Smooth muscle cell (in vitro differentiated cells): ENCODE measurements at regions not wholly inside any gene's neighbourhood (a gene's known extent, or its start where the extent isn't known, plus 50 kb on each side); places are given as distances from the start of the nearest gene placed in this dataset.

Source experiments
- DNase-seq: peaks from one replicate; lab custom pipeline; 2025; ENCODE audit not compliant: unreplicated experiment; lab: John Stamatoyannopoulos, UW
- H2AFZ ChIP-seq: fragments of 200-600 bp; sonication (generic); 2 replicates; pipeline ENCODE4 v1.6.0; 2016; ENCODE audit warnings: antibody characterized with exemption, low read depth, mild to moderate bottlenecking
- H3F3A ChIP-seq: fragments of 200-600 bp; sonication (generic); 2 replicates; pipeline ENCODE4 v1.6.0; 2017; ENCODE audit warnings: antibody characterized with exemption, low read depth
- H3K27ac ChIP-seq: fragments of 200-600 bp; sonication (generic); 2 replicates; pipeline ENCODE4 v1.5.1; 2016; ENCODE audit warnings: low read depth, mild to moderate bottlenecking
- H3K27me3 ChIP-seq: fragments of 200-600 bp; sonication (generic); 2 replicates; pipeline ENCODE4 v1.6.1; 2016; ENCODE audit warnings: low read depth, mild to moderate bottlenecking
- H3K36me3 ChIP-seq: fragments of 200-600 bp; sonication (generic); 2 replicates; pipeline ENCODE4 v1.5.1; 2016; ENCODE audit warnings: low read depth
- H3K4me1 ChIP-seq: fragments of 200-600 bp; sonication (generic); 2 replicates; pipeline ENCODE4 v1.5.1; 2016; ENCODE audit warnings: low read depth
- H3K4me2 ChIP-seq: fragments of 200-600 bp; sonication (generic); 2 replicates; pipeline ENCODE4 v1.6.0; 2016; ENCODE audit warnings: mild to moderate bottlenecking
- H3K4me3 ChIP-seq: fragments of 200-600 bp; sonication (generic); 2 replicates; pipeline ENCODE4 v1.5.1; 2016; ENCODE audit warnings: mild to moderate bottlenecking
- H3K79me2 ChIP-seq: fragments of 200-600 bp; sonication (generic); 2 replicates; pipeline ENCODE4 v1.6.0; 2016; ENCODE audit warnings: low read depth, mild to moderate bottlenecking
- H3K9ac ChIP-seq: fragments of 200-600 bp; sonication (generic); 2 replicates; pipeline ENCODE4 v1.6.0; 2016; ENCODE audit warnings: low read depth
- H3K9me3 ChIP-seq: fragments of 200-600 bp; sonication (generic); replicated peaks from 2 replicates; pipeline ENCODE4 v1.5.1; 2016; ENCODE audit warnings: low read depth
- H4K20me1 ChIP-seq: fragments of 200-600 bp; sonication (generic); 2 replicates; pipeline ENCODE4 v1.6.0; 2016; ENCODE audit warnings: low read depth
- WGBS: methylation state at CpG from one replicate; pipeline ENCODE4 v1.1.7; 2016; ENCODE audit warnings: low lambda C conversion rate; 5-methylcytosine and 5-hydroxymethylcytosine counted together
- TF ChIP-seq, protein P1 (sequence below): fragments of 200-600 bp; sonication (generic); IDR thresholded peaks from 2 replicates; pipeline ENCODE4 v1.5.1; 2017; ENCODE audit warnings: borderline replicate concordance, mild to moderate bottlenecking, antibody characterized with exemption; ENCODE audit not compliant: insufficient read depth, poor library complexity, severe bottlenecking

DNA sequence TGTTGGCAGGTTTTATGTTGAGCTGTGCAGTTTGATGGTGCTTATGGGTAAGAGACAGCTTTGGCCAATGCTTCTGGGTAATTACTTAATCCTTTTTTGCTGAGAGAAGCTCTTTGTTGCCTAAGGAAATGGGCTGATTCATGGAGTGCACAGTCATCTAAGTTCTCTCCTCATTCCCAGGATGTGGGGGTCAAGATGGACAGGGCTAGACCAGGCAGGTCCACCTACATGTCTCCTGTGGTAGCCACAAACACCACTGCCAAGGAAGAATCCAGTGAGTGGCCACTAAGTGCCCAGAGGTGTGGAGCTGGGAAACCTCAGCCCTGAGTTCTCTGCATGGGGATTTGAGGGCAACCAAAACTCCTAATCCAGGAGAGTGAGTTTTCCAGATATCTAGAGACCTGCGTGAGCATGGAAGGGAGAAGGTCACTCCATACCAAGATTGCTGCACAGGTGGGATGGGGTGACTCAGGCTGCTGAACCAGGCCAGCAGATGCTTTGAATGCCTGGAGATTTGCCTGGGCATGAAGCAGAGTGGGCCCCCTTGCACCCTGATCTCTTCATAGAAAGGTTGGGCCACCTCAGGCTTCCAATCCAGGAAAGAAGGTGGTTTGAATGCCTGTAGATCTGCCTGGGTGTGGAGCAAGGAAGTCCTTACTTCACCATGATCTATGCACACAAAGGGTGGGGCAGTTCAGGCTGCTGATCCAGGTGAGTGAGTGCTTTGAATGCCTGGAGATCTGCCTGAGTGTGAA lies 234.8 kb upstream of the GNPDA2 start:
- no peaks in the 10 kb centered on the region for H3K9me3 ChIP-seq
- 92% methylated on average over 1 of the region's 1 CpG for WGBS
- no peaks in the 10 kb centered on the region for H3K36me3 ChIP-seq
- no peak overlapping the region for H3K4me2 ChIP-seq
- DNase-seq, result no peak
- H3F3A ChIP-seq, result no peaks in the 10 kb centered on the region
- no peaks in the 10 kb centered on the region for H3K27me3 ChIP-seq
- no peak overlapping the region for H3K4me3 ChIP-seq
- H3K79me2 ChIP-seq, result no peaks in the 10 kb centered on the region
- no peaks in the 10 kb centered on the region for H3K4me1 ChIP-seq
- H3K9ac ChIP-seq, result no peak overlapping the region
- TF ChIP-seq, protein P1, sequence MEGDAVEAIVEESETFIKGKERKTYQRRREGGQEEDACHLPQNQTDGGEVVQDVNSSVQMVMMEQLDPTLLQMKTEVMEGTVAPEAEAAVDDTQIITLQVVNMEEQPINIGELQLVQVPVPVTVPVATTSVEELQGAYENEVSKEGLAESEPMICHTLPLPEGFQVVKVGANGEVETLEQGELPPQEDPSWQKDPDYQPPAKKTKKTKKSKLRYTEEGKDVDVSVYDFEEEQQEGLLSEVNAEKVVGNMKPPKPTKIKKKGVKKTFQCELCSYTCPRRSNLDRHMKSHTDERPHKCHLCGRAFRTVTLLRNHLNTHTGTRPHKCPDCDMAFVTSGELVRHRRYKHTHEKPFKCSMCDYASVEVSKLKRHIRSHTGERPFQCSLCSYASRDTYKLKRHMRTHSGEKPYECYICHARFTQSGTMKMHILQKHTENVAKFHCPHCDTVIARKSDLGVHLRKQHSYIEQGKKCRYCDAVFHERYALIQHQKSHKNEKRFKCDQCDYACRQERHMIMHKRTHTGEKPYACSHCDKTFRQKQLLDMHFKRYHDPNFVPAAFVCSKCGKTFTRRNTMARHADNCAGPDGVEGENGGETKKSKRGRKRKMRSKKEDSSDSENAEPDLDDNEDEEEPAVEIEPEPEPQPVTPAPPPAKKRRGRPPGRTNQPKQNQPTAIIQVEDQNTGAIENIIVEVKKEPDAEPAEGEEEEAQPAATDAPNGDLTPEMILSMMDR, result no peak
- no peak overlapping the region for H3K27ac ChIP-seq
- no peaks in the 10 kb centered on the region for H4K20me1 ChIP-seq
- H2AFZ ChIP-seq, result no peak overlapping the region

DNA sequence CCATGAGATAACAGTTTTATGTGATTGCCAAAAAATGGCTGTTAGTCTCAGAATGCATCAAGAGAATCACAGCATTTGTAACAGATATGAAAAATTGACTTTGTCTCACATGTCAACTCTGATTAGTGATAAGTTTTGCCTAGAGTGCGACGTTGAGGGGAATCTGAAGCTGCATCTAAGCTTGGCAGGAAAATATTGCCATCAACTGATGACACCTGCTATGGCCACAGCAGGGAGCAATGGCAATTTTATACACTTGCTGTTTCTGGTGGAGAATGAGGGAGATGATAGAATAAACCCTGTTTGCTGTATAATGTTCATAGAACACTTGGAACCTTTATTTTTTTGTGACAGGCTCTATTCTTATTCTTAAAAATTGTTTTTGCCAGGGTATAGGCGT lies 205.4 kb upstream of the GNPDA2 start:
- H3K79me2 ChIP-seq, result no peaks in the 10 kb centered on the region
- no peaks in the 10 kb centered on the region for H3K27me3 ChIP-seq
- no peak overlapping the region for H2AFZ ChIP-seq
- H3K27ac ChIP-seq, result no peak overlapping the region
- DNase-seq, result no peak
- H3K9me3 ChIP-seq, result no peaks in the 10 kb centered on the region
- no peak overlapping the region for H3K9ac ChIP-seq
- WGBS, result 92% methylated on average over 3 of the region's 3 CpGs
- H3F3A ChIP-seq, result no peaks in the 10 kb centered on the region
- TF ChIP-seq, protein P1, result no peak
- no peaks in the 10 kb centered on the region for H3K4me1 ChIP-seq
- no peak overlapping the region for H3K4me3 ChIP-seq
- no peak overlapping the region for H3K4me2 ChIP-seq
- no peaks in the 10 kb centered on the region for H4K20me1 ChIP-seq
- H3K36me3 ChIP-seq, result no peaks in the 10 kb centered on the region

DNA sequence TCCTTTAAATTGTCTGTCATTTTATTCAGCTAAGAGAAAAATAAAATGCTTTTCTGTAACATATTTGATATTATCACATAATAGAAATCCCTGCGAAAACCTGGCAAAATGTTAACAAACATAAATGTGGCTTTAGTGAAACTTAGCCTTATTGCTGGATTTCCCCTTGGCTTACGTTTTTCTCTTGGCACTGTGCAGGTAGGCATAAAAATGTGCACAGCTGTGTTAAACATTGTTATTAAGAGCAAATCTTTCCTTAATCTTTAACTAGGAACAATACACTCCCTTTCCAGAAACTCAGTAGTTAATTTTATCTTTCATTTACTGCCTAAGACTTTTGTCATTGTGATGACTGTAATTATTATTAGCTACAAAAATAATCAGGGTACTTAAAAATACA lies 202.4 kb upstream of the GNPDA2 start:
- Histone ChIP-seq H3F3A (no peaks in the 10 kb centered on the region), H3K9me3 (no peaks in the 10 kb centered on the region), H2AFZ (no peak overlapping the region), H3K4me3 (no peak overlapping the region), H3K9ac (no peak overlapping the region), H3K4me1 (no peaks in the 10 kb centered on the region), H3K27me3 (no peaks in the 10 kb centered on the region), H3K27ac (no peak overlapping the region), H3K4me2 (no peak overlapping the region), H4K20me1 (no peaks in the 10 kb centered on the region), H3K79me2 (no peaks in the 10 kb centered on the region), H3K36me3 (no peaks in the 10 kb centered on the region)
- TF ChIP-seq, protein P1, result no peak
- DNase-seq, result no peak
- WGBS, result 83% methylated on average over 2 of the region's 2 CpGs
